ENCODE measurements at regions not wholly inside any gene's neighbourhood (a gene's known extent, or its start where the extent isn't known, plus 50 kb on each side); places are given as distances from the start of the nearest gene placed in this dataset.

DNA sequence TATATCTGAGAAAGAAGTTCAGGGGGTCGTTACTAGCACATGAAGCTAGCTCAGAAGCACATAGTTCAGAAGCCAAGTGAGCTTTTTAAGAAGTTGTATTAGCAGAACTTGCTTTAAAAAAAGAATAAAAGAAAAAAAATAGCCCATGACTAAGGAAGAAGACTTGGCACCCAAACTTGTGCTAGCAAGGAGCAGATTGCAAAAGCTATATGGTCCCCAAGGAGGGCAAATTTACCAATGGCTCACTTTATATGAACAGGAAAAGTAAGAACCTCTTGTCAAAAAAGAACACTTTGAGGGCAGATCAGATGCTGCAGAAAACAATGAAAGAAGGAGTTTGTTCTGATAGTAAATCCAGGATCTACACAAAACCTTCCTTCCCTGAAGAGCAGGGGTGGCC is 486.5 kb upstream of the ACVR2A start:
- TF ChIP-seq, protein P1, sequence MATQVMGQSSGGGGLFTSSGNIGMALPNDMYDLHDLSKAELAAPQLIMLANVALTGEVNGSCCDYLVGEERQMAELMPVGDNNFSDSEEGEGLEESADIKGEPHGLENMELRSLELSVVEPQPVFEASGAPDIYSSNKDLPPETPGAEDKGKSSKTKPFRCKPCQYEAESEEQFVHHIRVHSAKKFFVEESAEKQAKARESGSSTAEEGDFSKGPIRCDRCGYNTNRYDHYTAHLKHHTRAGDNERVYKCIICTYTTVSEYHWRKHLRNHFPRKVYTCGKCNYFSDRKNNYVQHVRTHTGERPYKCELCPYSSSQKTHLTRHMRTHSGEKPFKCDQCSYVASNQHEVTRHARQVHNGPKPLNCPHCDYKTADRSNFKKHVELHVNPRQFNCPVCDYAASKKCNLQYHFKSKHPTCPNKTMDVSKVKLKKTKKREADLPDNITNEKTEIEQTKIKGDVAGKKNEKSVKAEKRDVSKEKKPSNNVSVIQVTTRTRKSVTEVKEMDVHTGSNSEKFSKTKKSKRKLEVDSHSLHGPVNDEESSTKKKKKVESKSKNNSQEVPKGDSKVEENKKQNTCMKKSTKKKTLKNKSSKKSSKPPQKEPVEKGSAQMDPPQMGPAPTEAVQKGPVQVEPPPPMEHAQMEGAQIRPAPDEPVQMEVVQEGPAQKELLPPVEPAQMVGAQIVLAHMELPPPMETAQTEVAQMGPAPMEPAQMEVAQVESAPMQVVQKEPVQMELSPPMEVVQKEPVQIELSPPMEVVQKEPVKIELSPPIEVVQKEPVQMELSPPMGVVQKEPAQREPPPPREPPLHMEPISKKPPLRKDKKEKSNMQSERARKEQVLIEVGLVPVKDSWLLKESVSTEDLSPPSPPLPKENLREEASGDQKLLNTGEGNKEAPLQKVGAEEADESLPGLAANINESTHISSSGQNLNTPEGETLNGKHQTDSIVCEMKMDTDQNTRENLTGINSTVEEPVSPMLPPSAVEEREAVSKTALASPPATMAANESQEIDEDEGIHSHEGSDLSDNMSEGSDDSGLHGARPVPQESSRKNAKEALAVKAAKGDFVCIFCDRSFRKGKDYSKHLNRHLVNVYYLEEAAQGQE (IDR thresholded peaks at IDR 0.05; ENCODE audit: insufficient replicate concordance, low read depth) = no peak
- TF ChIP-seq GABPA (IDR thresholded peaks at IDR 0.05; ENCODE audit: low read depth) (no peak), CTCF (IDR thresholded peaks at IDR 0.05; ENCODE audit: insufficient read depth, low read length) (no peak), POLR2AphosphoS5 (IDR thresholded peaks at IDR 0.05; ENCODE audit: low read depth) (no peak), SPI1 (IDR thresholded peaks at IDR 0.05; ENCODE audit: borderline replicate concordance, low read depth) (no peak)
- Histone ChIP-seq H3K4me3 (replicated peaks; ENCODE audit: insufficient read depth, low read length) (no peak overlapping the region), H3K27me3 (ENCODE audit: insufficient read depth, poor library complexity, severe bottlenecking) (no peaks in the 10 kb centered on the region), H3K27ac (replicated peaks) (no peak overlapping the region)
- DNase-seq (ENCODE audit: low read depth in 1 of 2, low spot score in 1 of 2) = no peak

DNA sequence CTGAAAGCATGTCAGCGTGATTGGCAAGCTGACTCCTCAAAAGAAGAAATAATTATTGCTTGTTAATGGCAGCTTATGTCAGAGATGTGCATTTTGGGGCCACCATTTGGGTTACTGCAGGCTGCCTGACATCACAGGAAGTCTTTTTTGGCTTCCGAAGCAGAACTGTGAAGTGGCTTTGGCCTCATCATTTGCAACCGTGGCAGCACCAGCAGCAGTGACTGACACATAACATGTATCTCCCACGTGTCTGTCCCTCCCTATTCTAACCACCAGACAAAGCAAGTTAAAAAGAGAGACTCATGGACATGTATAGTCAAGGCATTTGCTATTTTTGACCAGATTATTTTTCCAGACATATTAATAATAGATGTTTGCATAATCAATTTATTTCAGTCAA is 488.7 kb upstream of the ACVR2A start:
- no peak overlapping the region for H3K4me3 ChIP-seq (replicated peaks; ENCODE audit: insufficient read depth, low read length)
- H3K27ac ChIP-seq (replicated peaks) = no peak overlapping the region
- TF ChIP-seq POLR2AphosphoS5 (IDR thresholded peaks at IDR 0.05; ENCODE audit: low read depth) (no peak), SPI1 (IDR thresholded peaks at IDR 0.05; ENCODE audit: borderline replicate concordance, low read depth) (no peak), CTCF (IDR thresholded peaks at IDR 0.05; ENCODE audit: insufficient read depth, low read length) (no peak), GABPA (IDR thresholded peaks at IDR 0.05; ENCODE audit: low read depth) (no peak)
- TF ChIP-seq, protein P1 (IDR thresholded peaks at IDR 0.05; ENCODE audit: insufficient replicate concordance, low read depth) = no peak
- no peak for DNase-seq (ENCODE audit: low read depth in 1 of 2, low spot score in 1 of 2)
- no peaks in the 10 kb centered on the region for H3K27me3 ChIP-seq (ENCODE audit: insufficient read depth, poor library complexity, severe bottlenecking)

DNA sequence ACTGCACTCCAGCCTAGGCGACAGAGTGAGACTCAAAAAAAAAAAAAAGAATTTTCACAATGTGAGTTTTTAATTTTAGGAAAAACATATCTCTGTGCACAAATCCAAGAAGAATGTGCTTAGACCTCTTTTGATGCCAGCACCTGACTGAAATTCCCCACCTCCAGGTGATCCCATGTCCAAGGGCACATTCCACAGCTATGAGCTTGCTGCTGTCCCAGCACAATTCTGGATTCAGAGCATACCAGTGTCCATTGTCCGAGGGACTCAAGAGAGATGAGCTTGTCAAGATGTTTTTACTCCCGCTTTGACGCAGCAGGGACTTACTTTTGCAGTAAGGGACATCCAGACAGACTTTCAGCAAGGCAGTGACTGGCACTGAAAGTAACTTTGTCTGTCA is 489.1 kb upstream of the ACVR2A start:
- H3K4me3 ChIP-seq (replicated peaks; ENCODE audit: insufficient read depth, low read length) = no peak overlapping the region
- H3K27ac ChIP-seq (replicated peaks) = no peak overlapping the region
- H3K27me3 ChIP-seq (ENCODE audit: insufficient read depth, poor library complexity, severe bottlenecking) = no peaks in the 10 kb centered on the region
- no peak for DNase-seq (ENCODE audit: low read depth in 1 of 2, low spot score in 1 of 2)
- no peak for TF ChIP-seq SPI1 (IDR thresholded peaks at IDR 0.05; ENCODE audit: borderline replicate concordance, low read depth)
- TF ChIP-seq CTCF (IDR thresholded peaks at IDR 0.05; ENCODE audit: insufficient read depth, low read length) = no peak
- no peak for TF ChIP-seq GABPA (IDR thresholded peaks at IDR 0.05; ENCODE audit: low read depth)
- TF ChIP-seq, protein P1 (IDR thresholded peaks at IDR 0.05; ENCODE audit: insufficient replicate concordance, low read depth) = no peak
- no peak for TF ChIP-seq POLR2AphosphoS5 (IDR thresholded peaks at IDR 0.05; ENCODE audit: low read depth)

Measured in HL-60 (cell line).